ENCODE measurements at regions not wholly inside any gene's neighbourhood (a gene's known extent, or its start where the extent isn't known, plus 50 kb on each side); places are given as distances from the start of the nearest gene placed in this dataset.
A peak's percentile ranks its signal among the peaks of the same experiment; 100 is the strongest.

GRCh38 chr1:166283600-166283999 lies 116.8 kb upstream of the FAM78B start:
- TF ChIP-seq GATA2 (IDR thresholded peaks at IDR 0.05; ENCODE audit: low read depth, low read length), result no peak
- no peak for TF ChIP-seq GATA3 (IDR thresholded peaks at IDR 0.05; ENCODE audit: low read depth, low read length)

- TF ChIP-seq GATA2 (IDR thresholded peaks at IDR 0.05; ENCODE audit: low read depth, low read length) (no peak), GATA3 (IDR thresholded peaks at IDR 0.05; ENCODE audit: low read depth, low read length) (no peak)
Observed at GRCh38 chr1:166289309-166290050, 122.7 kb upstream of the FAM78B start.

GRCh38 chr1:166295656-166296055 lies 128.9 kb upstream of the FAM78B start:
- TF ChIP-seq GATA2 (IDR thresholded peaks at IDR 0.05; ENCODE audit: low read depth, low read length) (no peak), GATA3 (IDR thresholded peaks at IDR 0.05; ENCODE audit: low read depth, low read length) (no peak)

- TF ChIP-seq GATA3 (IDR thresholded peaks at IDR 0.05; ENCODE audit: low read depth, low read length) (no peak), GATA2 (IDR thresholded peaks at IDR 0.05; ENCODE audit: low read depth, low read length) (no peak)
Observed at GRCh38 chr1:166297993-166298392, 131.2 kb upstream of the FAM78B start.

- TF ChIP-seq GATA3 (IDR thresholded peaks at IDR 0.05; ENCODE audit: low read depth, low read length) (no peak), GATA2 (IDR thresholded peaks at IDR 0.05; ENCODE audit: low read depth, low read length) (no peak)
Observed at GRCh38 chr1:166300767-166301166, 134.0 kb upstream of the FAM78B start.

- no peak for TF ChIP-seq GATA2 (IDR thresholded peaks at IDR 0.05; ENCODE audit: low read depth, low read length)
Observed at GRCh38 chr1:166302989-166303758, 136.4 kb upstream of the FAM78B start.

- no peak for TF ChIP-seq GATA3 (IDR thresholded peaks at IDR 0.05; ENCODE audit: low read depth, low read length)
- no peak for TF ChIP-seq GATA2 (IDR thresholded peaks at IDR 0.05; ENCODE audit: low read depth, low read length)
Observed at GRCh38 chr1:166304131-166304530, 137.3 kb upstream of the FAM78B start.

GRCh38 chr1:166305371-166305770 lies 138.6 kb upstream of the FAM78B start:
- TF ChIP-seq GATA2 (IDR thresholded peaks at IDR 0.05; ENCODE audit: low read depth, low read length), result no peak
- no peak for TF ChIP-seq GATA3 (IDR thresholded peaks at IDR 0.05; ENCODE audit: low read depth, low read length)

GRCh38 chr1:166307261-166308188 lies 140.7 kb upstream of the FAM78B start:
- TF ChIP-seq GATA3 (IDR thresholded peaks at IDR 0.05; ENCODE audit: low read depth, low read length), result 0 out of 2 replicates have a peak, but pooled peaks have one; percentile 38
- TF ChIP-seq GATA2 (IDR thresholded peaks at IDR 0.05; ENCODE audit: low read depth, low read length), result peak; percentile 82

GRCh38 chr1:166322470-166322869 lies 155.7 kb upstream of the FAM78B start:
- TF ChIP-seq GATA3 (IDR thresholded peaks at IDR 0.05; ENCODE audit: low read depth, low read length) (no peak), GATA2 (IDR thresholded peaks at IDR 0.05; ENCODE audit: low read depth, low read length) (no peak)

GRCh38 chr1:166327886-166328285 lies 161.1 kb upstream of the FAM78B start:
- no peak for TF ChIP-seq GATA3 (IDR thresholded peaks at IDR 0.05; ENCODE audit: low read depth, low read length)
- no peak for TF ChIP-seq GATA2 (IDR thresholded peaks at IDR 0.05; ENCODE audit: low read depth, low read length)

GRCh38 chr1:166328956-166329355 lies 162.2 kb upstream of the FAM78B start:
- TF ChIP-seq GATA2 (IDR thresholded peaks at IDR 0.05; ENCODE audit: low read depth, low read length) (no peak), GATA3 (IDR thresholded peaks at IDR 0.05; ENCODE audit: low read depth, low read length) (no peak)

GRCh38 chr1:166330096-166330495 lies 163.3 kb upstream of the FAM78B start:
- TF ChIP-seq GATA3 (IDR thresholded peaks at IDR 0.05; ENCODE audit: low read depth, low read length) (no peak), GATA2 (IDR thresholded peaks at IDR 0.05; ENCODE audit: low read depth, low read length) (no peak)

GRCh38 chr1:166338105-166338504 lies 171.3 kb upstream of the FAM78B start:
- no peak for TF ChIP-seq GATA2 (IDR thresholded peaks at IDR 0.05; ENCODE audit: low read depth, low read length)
- TF ChIP-seq GATA3 (IDR thresholded peaks at IDR 0.05; ENCODE audit: low read depth, low read length), result no peak
